Adipocyte (in vitro differentiated cells): ENCODE measurements at regions not wholly inside any gene's neighbourhood (a gene's known extent, or its start where the extent isn't known, plus 50 kb on each side); places are given as distances from the start of the nearest gene placed in this dataset.

Experiments used
- DNase-seq: peaks from one replicate; pipeline ENCODE4 v3.0.0-alpha.2; 2015; ENCODE audit warnings: low read depth
- H3K27me3 ChIP-seq: replicated peaks from 2 replicates; pipeline ENCODE4 v1.7.0; 2013; ENCODE audit warnings: mild to moderate bottlenecking, low read length, moderate library complexity; ENCODE audit not compliant: control insufficient read depth, insufficient read depth
- H3K36me3 ChIP-seq: 2 replicates; pipeline ENCODE4 v1.7.0; 2013; ENCODE audit warnings: low read length, mild to moderate bottlenecking, moderate library complexity; ENCODE audit not compliant: control insufficient read depth, insufficient read depth, severe bottlenecking
- H3K4me1 ChIP-seq: 2 replicates; pipeline ENCODE4 v1.7.0; 2013; ENCODE audit warnings: mild to moderate bottlenecking, low read length, moderate library complexity; ENCODE audit not compliant: control insufficient read depth, insufficient read depth
- H3K4me3 ChIP-seq: 2 replicates; pipeline ENCODE4 v1.7.0; 2013; ENCODE audit warnings: mild to moderate bottlenecking, low read length, moderate library complexity
- H3K9ac ChIP-seq: 2 replicates; pipeline ENCODE4 v1.7.0; 2013; ENCODE audit warnings: mild to moderate bottlenecking, low read length, moderate library complexity
- H3K9me3 ChIP-seq: 2 replicates; pipeline ENCODE4 v1.7.0; 2013; ENCODE audit warnings: mild to moderate bottlenecking, low read length, moderate library complexity; ENCODE audit not compliant: control insufficient read depth

DNA sequence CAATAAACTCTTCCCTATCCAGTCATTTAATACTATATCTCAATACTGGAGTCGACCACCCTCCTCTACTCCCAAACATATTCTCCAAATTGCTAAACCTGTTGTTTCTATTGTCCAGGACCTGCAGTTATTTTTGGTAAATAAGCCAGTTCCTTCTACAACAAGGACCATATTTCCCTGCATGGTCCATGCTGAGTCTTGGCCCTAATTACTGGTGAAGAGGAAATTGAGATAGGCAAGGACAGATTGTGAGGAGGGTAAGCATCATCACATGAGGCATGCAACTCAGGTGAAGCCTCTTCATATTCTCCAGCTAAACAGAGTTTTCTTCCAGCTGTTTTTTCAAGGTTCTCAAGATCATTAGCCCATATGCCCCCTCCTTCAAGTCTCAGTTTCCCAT lies 1193.6 kb downstream of the RAPGEF2 start:
- H3K4me1 ChIP-seq, result no peaks in the 10 kb centered on the region
- DNase-seq, result no peak
- H3K27me3 ChIP-seq, result no peaks in the 10 kb centered on the region
- no peak overlapping the region for H3K4me3 ChIP-seq
- H3K36me3 ChIP-seq, result no peaks in the 10 kb centered on the region
- H3K9ac ChIP-seq, result no peak overlapping the region
- H3K9me3 ChIP-seq, result peaks cover 5% of the 10 kb centered on the region

DNA sequence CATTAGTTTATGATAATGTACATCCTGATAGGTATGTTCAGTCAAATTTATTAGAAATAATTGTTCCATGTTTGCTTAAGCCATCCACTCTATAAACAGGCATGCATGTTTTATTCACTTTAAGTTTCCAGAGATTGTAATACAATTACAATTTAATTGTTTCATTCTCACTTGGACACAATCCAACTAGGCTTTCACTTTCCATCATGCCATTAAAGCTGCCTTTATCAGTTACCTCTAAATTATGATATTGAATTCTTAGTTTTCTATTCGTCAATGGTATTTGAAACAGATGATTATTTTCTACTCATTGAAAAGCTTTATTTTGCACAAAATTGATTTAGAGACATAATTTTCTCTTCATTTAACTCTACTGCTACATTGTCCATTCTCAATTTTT lies 1196.3 kb downstream of the RAPGEF2 start:
- Histone ChIP-seq H3K36me3 (no peaks in the 10 kb centered on the region), H3K9me3 (peaks cover 5% of the 10 kb centered on the region), H3K9ac (no peak overlapping the region), H3K27me3 (no peaks in the 10 kb centered on the region), H3K4me3 (no peak overlapping the region), H3K4me1 (no peaks in the 10 kb centered on the region)
- no peak for DNase-seq

GRCh38 chr4:160299608-160300007 lies 1196.7 kb downstream of the RAPGEF2 start:
- H3K4me1 ChIP-seq, result no peaks in the 10 kb centered on the region
- H3K9ac ChIP-seq, result no peak overlapping the region
- no peaks in the 10 kb centered on the region for H3K36me3 ChIP-seq
- H3K9me3 ChIP-seq, result peaks cover 5% of the 10 kb centered on the region
- no peak overlapping the region for H3K4me3 ChIP-seq
- no peak for DNase-seq
- H3K27me3 ChIP-seq, result no peaks in the 10 kb centered on the region

GRCh38 chr4:160316036-160316435 lies 1213.2 kb downstream of the RAPGEF2 start:
- H3K36me3 ChIP-seq, result no peaks in the 10 kb centered on the region
- H3K4me3 ChIP-seq, result no peak overlapping the region
- H3K9me3 ChIP-seq, result peaks cover 3% of the 10 kb centered on the region
- H3K4me1 ChIP-seq, result no peaks in the 10 kb centered on the region
- H3K9ac ChIP-seq, result no peak overlapping the region
- no peaks in the 10 kb centered on the region for H3K27me3 ChIP-seq
- no peak for DNase-seq

- peaks cover 3% of the 10 kb centered on the region for H3K9me3 ChIP-seq
Observed at GRCh38 chr4:160318567-160319220, 1215.8 kb downstream of the RAPGEF2 start.

DNA sequence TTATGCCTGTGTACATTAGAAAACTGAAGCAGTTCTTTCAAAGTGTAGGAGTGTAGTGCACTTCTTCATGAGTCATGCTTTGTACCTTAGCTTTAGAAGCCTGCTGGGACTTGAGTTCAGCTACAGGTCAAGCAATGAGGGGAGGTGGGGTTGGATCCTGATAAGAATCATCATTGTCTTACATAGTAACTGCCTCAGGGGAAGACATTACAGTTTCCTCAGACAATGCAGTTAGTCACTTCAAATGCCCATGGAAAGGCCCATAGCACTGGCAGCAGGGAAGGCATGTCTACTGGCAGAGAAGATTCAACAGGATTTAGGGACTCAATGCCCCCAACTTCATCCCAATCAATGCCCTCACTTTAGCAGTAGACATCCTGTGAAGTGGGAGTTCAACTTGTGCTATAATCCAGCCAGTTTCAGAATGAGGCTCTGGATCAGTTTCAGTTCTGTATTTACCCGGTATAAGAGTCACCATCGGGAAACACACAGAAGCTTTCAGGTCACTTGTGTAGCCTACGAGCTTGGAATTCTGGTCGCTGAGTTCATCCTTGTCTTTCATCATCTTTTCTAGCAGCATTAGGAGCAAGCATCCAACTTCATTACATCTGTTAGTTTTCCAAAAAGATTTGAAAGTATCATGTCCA lies 1216.5 kb downstream of the RAPGEF2 start:
- DNase-seq, result no peak
- H3K27me3 ChIP-seq, result no peaks in the 10 kb centered on the region

More at GRCh38 chr4:160318567-160319220, 1215.8 kb downstream of the RAPGEF2 start:
- DNase-seq, result no peak
- no peaks in the 10 kb centered on the region for H3K27me3 ChIP-seq
- H3K9ac ChIP-seq, result no peak overlapping the region
- no peaks in the 10 kb centered on the region for H3K4me1 ChIP-seq
- no peaks in the 10 kb centered on the region for H3K36me3 ChIP-seq
- no peak overlapping the region for H3K4me3 ChIP-seq

DNA sequence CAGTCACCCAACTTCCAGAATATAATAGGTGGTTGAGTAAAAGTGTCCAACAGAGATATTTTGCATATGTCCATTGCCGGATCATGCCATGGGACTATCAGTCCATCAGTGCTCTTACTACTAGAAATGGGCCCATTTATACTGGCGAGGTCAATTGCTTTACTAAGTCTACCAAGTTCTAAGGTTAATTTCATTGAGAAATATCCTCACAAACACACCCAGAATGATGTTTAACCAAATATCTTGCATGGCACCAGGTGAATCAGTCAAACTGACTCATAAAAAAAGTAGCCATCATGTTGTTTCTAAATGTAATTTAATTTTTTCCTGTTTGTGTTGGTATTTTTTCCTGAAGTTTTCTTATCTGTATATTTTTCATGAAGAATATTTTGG lies 1217.0 kb downstream of the RAPGEF2 start:
- Histone ChIP-seq H3K9ac (no peak overlapping the region), H3K27me3 (no peaks in the 10 kb centered on the region), H3K9me3 (peaks cover 3% of the 10 kb centered on the region), H3K4me3 (no peak overlapping the region), H3K36me3 (no peaks in the 10 kb centered on the region), H3K4me1 (no peaks in the 10 kb centered on the region)
- DNase-seq, result no peak

More for the DNA sequence above, 1216.5 kb downstream of the RAPGEF2 start:
- no peaks in the 10 kb centered on the region for H3K36me3 ChIP-seq
- no peak overlapping the region for H3K9ac ChIP-seq
- H3K9me3 ChIP-seq, result peaks cover 3% of the 10 kb centered on the region
- no peak overlapping the region for H3K4me3 ChIP-seq
- H3K4me1 ChIP-seq, result no peaks in the 10 kb centered on the region

DNA sequence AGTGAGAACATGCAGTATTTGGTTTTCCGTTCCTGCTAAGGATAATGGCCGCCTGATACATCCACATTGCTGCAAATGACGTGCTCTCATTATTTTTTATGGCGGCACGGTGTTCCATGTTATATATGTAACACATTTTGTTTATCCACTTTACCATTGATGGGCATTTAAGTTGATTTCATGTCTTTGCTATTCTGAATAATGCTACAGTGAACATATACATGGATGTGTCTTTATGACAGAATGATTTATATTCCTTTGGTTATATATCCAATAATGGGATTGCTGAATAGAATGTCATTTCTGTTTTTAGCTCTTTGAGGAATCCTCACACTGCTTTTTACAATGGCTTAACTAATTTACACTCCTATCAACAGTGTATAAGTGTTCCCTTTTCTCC lies 1223.2 kb downstream of the RAPGEF2 start:
- H3K9ac ChIP-seq, result no peak overlapping the region
- no peaks in the 10 kb centered on the region for H3K36me3 ChIP-seq
- no peaks in the 10 kb centered on the region for H3K27me3 ChIP-seq
- no peak for DNase-seq
- no peaks in the 10 kb centered on the region for H3K9me3 ChIP-seq
- H3K4me1 ChIP-seq, result no peaks in the 10 kb centered on the region
- H3K4me3 ChIP-seq, result no peak overlapping the region

GRCh38 chr4:160347197-160347596 lies 1244.3 kb downstream of the RAPGEF2 start:
- no peak for DNase-seq
- H3K9ac ChIP-seq, result no peak overlapping the region
- H3K9me3 ChIP-seq, result no peaks in the 10 kb centered on the region
- H3K27me3 ChIP-seq, result no peaks in the 10 kb centered on the region
- H3K4me1 ChIP-seq, result no peaks in the 10 kb centered on the region
- no peaks in the 10 kb centered on the region for H3K36me3 ChIP-seq
- no peak overlapping the region for H3K4me3 ChIP-seq

DNA sequence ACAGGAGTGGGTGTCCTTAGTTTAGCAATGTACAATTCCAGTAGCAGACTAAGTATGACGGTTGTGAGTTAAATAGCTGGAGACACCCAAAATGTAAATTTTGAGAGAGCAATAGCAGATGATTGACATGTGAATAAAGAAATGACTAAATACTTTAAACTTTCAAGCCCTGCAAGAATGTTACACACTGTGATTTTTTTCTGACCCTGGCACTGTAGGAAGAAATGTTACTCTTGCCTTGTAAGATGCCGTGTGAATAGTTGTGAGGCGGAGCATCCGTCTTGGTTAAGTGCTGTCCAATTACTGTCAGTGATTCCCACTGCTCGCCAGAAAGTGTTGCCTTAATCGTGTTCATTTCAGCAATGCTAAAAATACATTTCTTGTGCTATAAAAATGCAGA lies 1248.1 kb downstream of the RAPGEF2 start:
- Histone ChIP-seq H3K27me3 (no peaks in the 10 kb centered on the region), H3K36me3 (no peaks in the 10 kb centered on the region), H3K4me1 (no peaks in the 10 kb centered on the region), H3K4me3 (no peak overlapping the region), H3K9ac (no peak overlapping the region), H3K9me3 (no peaks in the 10 kb centered on the region)
- DNase-seq, result no peak

- no peaks in the 10 kb centered on the region for H3K9me3 ChIP-seq
- DNase-seq, result no peak
- no peaks in the 10 kb centered on the region for H3K36me3 ChIP-seq
- H3K4me3 ChIP-seq, result no peak overlapping the region
- H3K27me3 ChIP-seq, result no peaks in the 10 kb centered on the region
- no peaks in the 10 kb centered on the region for H3K4me1 ChIP-seq
- no peak overlapping the region for H3K9ac ChIP-seq
Observed at GRCh38 chr4:160352637-160353036, 1249.8 kb downstream of the RAPGEF2 start.

GRCh38 chr4:160353548-160353947 lies 1250.7 kb downstream of the RAPGEF2 start:
- DNase-seq, result no peak
- Histone ChIP-seq H3K4me3 (no peak overlapping the region), H3K27me3 (no peaks in the 10 kb centered on the region), H3K9me3 (no peaks in the 10 kb centered on the region), H3K36me3 (no peaks in the 10 kb centered on the region), H3K4me1 (no peaks in the 10 kb centered on the region), H3K9ac (no peak overlapping the region)
